Osteocyte (in vitro differentiated cells): ENCODE measurements at regions not wholly inside any gene's neighbourhood (a gene's known extent, or its start where the extent isn't known, plus 50 kb on each side); places are given as distances from the start of the nearest gene placed in this dataset.

Experiments used
- DNase-seq: peaks from one replicate; pipeline ENCODE4 v3.0.0; 2021; ENCODE audit warnings: mixed read lengths; ENCODE audit not compliant: unreplicated experiment; ENCODE audit errors: extremely low spot score
- H3K27ac Mint-ChIP-seq: one replicate; pipeline ENCODE4 v1.8.0; 2021; ENCODE audit warnings: mild to moderate bottlenecking, mixed read lengths; ENCODE audit not compliant: unreplicated experiment
- H3K27me3 Mint-ChIP-seq: one replicate; pipeline ENCODE4 v1.8.0; 2021; ENCODE audit warnings: mixed read lengths; ENCODE audit not compliant: unreplicated experiment
- H3K36me3 Mint-ChIP-seq: one replicate; pipeline ENCODE4 v1.8.0; 2021; ENCODE audit warnings: mixed read lengths; ENCODE audit not compliant: unreplicated experiment
- H3K4me1 Mint-ChIP-seq: one replicate; pipeline ENCODE4 v1.8.0; 2021; ENCODE audit warnings: mixed read lengths; ENCODE audit not compliant: unreplicated experiment
- H3K4me3 Mint-ChIP-seq: one replicate; pipeline ENCODE4 v1.8.0; 2021; ENCODE audit warnings: mild to moderate bottlenecking, moderate library complexity, mixed read lengths; ENCODE audit not compliant: unreplicated experiment
- H3K9me3 Mint-ChIP-seq: one replicate; pipeline ENCODE4 v1.8.0; 2021; ENCODE audit warnings: mixed read lengths; ENCODE audit not compliant: unreplicated experiment
- TF ChIP-seq, protein P1 (sequence below): fragments of 200-600 bp; sonication (generic); IDR thresholded peaks from 2 replicates; pipeline ENCODE4 v1.5.0; 2021; ENCODE audit warnings: antibody characterized with exemption, mild to moderate bottlenecking, moderate library complexity

DNA sequence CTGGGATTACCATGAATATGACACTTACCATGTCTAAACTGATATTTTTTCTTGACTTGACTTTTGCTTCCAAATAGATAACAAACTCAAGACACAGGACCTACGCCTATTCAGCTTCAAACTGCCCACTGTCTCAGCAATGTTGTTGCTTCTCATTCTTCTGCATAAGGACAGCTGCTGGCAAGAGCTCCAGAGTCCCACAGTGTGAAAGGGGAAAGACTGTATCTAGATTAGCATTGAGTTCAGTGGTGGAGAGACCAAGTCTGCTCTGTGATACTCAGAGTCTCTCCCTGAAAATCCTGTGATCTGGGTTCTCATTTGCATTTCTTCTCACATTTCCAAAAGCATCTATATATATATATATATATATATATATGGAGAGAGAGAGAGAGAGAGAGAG, 247.9 kb upstream of the NT5C1B start:
- Mint-ChIP-seq H3K27ac (no peak overlapping the region), H3K27me3 (peaks cover 3% of the 10 kb centered on the region), H3K4me3 (no peak overlapping the region), H3K9me3 (no peaks in the 10 kb centered on the region), H3K4me1 (peaks cover 16% of the 10 kb centered on the region), H3K36me3 (no peaks in the 10 kb centered on the region)
- TF ChIP-seq, protein P1, sequence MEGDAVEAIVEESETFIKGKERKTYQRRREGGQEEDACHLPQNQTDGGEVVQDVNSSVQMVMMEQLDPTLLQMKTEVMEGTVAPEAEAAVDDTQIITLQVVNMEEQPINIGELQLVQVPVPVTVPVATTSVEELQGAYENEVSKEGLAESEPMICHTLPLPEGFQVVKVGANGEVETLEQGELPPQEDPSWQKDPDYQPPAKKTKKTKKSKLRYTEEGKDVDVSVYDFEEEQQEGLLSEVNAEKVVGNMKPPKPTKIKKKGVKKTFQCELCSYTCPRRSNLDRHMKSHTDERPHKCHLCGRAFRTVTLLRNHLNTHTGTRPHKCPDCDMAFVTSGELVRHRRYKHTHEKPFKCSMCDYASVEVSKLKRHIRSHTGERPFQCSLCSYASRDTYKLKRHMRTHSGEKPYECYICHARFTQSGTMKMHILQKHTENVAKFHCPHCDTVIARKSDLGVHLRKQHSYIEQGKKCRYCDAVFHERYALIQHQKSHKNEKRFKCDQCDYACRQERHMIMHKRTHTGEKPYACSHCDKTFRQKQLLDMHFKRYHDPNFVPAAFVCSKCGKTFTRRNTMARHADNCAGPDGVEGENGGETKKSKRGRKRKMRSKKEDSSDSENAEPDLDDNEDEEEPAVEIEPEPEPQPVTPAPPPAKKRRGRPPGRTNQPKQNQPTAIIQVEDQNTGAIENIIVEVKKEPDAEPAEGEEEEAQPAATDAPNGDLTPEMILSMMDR = no peak
- no peak for DNase-seq

DNA sequence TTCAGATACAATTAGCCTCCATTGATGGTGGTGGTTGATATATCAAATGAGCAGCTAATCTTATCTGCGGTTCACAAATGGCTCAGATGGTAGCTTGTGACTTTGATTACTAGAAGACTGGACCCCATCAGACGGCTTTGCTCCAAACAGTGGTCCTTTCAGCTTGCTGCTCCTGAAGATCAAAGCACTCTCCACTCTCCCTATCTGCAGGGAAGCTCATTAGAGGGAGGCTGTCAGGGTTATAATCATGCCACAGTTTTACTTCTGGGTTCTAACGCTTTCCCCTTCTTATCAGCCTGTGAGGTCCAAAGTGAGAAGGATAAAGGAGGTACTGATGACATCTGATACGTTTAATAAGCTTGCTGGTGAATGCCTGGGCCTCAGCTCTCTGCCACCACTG, 247.1 kb upstream of the NT5C1B start:
- Mint-ChIP-seq H3K36me3 (no peaks in the 10 kb centered on the region), H3K27me3 (peaks cover 3% of the 10 kb centered on the region), H3K4me1 (peaks cover 17% of the 10 kb centered on the region), H3K4me3 (no peak overlapping the region), H3K9me3 (no peaks in the 10 kb centered on the region), H3K27ac (no peak overlapping the region)
- no peak for DNase-seq
- TF ChIP-seq, protein P1 = no peak

DNA sequence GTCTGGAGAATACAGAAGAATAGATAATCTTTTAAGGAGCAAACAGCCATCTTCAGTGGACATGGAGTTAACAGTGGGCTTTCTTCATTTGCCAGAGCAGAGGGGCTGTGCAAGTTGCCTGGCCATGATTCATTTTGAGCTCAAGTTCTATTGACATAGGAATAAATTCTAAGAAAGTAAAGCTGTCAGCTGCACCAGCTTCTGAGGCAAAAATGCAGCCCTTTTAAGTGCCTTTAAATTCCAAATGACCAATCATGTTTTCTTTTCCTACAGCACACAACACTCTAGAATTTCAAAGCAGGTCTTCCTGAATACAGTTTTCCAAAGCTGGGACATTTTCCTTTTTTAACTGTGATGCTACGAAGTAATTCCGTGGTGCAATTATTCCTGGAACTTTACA, 246.4 kb upstream of the NT5C1B start:
- Mint-ChIP-seq H3K27me3 (peaks cover 3% of the 10 kb centered on the region), H3K4me3 (no peak overlapping the region), H3K27ac (no peak overlapping the region), H3K4me1 (peaks cover 17% of the 10 kb centered on the region), H3K36me3 (no peaks in the 10 kb centered on the region), H3K9me3 (no peaks in the 10 kb centered on the region)
- DNase-seq = no peak
- TF ChIP-seq, protein P1 = no peak

DNA sequence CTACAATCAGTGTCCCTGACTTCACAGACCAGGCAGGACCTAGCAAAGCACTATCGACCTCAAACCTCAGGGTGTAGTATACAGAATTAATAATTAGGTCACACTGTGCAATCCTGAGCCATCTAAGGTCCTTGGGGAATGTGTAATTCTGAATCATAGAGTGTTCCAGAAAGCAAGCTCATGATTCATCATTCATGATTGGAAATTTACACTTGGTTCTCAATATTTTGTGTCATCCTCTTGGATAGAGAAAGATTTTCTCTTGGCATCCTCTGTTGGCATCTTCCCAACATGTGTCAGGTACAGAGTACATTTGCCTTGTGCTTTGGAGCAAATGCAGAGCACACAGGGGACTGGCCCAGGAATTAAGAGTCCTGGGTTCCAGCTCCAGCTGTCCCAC, 245.0 kb upstream of the NT5C1B start:
- DNase-seq = no peak
- Mint-ChIP-seq H3K4me1 (peaks cover 25% of the 10 kb centered on the region), H3K27ac (no peak overlapping the region), H3K9me3 (no peaks in the 10 kb centered on the region), H3K27me3 (peaks cover 3% of the 10 kb centered on the region), H3K4me3 (no peak overlapping the region), H3K36me3 (no peaks in the 10 kb centered on the region)
- TF ChIP-seq, protein P1 = no peak

DNA sequence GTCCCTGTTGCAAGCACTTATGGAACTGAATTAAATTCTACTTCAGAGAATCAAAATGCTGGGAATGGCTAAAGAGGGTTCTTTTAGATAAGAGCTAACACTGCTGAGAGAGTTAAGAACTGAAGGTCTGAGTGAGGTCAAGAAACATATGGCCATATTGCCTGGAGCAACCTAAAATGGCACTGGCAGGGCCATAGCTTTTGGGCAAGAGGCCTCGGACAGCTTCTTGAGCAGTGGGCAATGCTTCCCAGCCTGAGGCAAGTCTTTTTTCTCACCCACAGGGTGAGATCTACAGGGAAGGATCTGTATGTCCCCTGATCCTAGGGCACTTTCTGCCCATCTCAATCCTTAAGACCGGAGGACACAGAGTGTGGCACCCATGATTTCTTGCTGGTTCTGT, 244.6 kb upstream of the NT5C1B start:
- DNase-seq = no peak
- Mint-ChIP-seq H3K27me3 (peaks cover 3% of the 10 kb centered on the region), H3K27ac (no peak overlapping the region), H3K36me3 (no peaks in the 10 kb centered on the region), H3K9me3 (no peaks in the 10 kb centered on the region), H3K4me1 (peaks cover 29% of the 10 kb centered on the region), H3K4me3 (no peak overlapping the region)
- TF ChIP-seq, protein P1 = no peak
